ENCODE measurements at regions not wholly inside any gene's neighbourhood (a gene's known extent, or its start where the extent isn't known, plus 50 kb on each side); places are given as distances from the start of the nearest gene placed in this dataset.
"Not testable (repeated sequence)": the region's sequence is repeated elsewhere in the genome, so short reads cannot be mapped to it uniquely, and the experiment has no call there.

DNA sequence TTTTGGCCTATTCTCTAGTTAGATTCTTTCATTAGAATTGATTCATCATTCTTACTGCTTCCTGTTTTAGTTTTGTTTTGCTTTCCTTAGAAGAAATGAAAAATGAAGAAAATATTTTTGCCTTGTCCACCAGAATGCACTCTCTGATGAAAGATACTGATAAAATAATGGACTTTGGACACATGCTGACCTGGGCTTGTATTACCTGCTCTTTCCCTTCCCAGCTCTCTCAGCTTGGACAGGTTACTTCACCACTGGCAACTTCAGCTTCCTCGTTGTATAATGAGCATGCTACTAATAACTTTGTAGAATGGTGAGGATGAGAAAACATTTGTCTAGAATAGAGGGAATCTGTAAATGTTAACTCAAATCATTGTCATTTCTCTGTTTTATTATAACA is 1468.1 kb upstream of the WWC1 start:
- DNase-seq, result no peak

DNA sequence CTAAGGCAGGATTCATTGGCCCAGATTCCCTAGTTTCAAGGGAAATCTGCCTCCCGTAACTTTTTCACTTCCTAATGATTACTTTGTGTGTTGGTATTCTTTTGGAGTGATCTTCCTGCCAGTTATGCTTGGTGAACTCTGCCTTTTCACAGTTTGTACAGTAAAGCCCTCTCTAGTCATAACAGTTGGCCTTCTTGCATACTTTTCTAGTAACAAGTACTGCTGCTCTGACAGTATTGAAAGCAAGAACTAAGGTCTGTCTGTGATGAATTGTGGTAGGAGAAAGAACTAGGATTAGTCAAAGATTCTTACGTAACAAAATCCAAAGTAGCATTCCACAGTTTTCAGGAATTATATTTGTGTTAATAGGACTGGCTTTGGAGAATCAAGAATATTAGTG is 1457.2 kb upstream of the WWC1 start:
- DNase-seq, result no peak

DNA sequence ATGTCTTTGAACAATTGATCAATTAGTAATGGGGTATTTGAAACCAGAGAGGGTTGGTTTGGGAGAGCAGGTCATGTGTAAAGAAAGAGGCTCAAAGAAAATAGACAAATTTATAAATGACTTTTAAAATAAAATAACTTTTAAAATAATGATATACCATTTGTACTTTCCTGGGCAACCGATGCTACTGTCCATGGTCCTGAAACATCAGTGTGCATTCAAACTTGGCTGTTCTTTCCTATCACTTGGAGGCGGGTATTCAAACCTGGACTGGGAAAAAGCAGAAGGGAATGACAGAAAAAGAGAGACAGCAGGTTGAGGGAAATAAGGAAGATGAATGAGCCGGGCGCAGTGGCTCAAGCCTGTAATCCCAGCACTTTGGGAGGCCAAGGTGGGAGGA is 1446.4 kb upstream of the WWC1 start:
- DNase-seq, result peak; percentile 18

DNA sequence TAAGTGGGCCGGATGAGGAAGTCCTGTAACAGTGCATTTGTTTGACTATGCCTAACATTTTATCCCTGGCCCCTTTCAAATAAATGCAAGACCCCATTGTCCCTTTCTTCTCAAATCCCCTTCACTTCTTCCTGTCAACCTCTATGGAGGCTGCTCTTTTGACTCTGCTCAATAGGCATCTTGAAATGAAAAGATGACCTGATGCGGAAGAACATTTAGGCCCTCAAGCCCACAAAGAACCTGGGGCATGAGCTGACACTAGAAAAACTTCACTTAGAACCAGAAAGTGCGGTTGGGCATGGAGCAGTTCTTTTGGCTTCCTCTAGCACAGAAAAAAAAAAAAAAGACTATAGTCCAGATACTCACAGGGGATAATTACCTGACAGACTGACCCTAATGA is 1434.7 kb upstream of the WWC1 start:
- DNase-seq, result no peak

DNA sequence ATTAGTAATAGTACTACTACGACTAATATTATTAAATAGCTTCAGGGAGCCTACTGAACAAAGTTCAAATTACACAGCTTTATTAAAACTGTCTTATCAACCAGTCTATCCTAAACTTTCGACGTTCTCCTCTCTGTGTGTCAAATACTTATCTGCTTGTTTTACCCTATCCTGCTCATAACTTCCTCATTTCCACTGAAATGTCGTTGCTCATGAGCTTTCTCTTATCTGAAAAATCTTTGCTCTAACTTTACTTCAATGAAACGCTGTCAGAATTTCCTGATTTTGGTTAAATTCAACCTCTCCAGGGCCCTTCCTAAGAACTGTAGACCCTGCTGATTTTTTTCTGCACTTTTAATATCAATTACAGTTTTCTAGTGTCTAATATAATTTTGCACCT is 1431.0 kb upstream of the WWC1 start:
- no peak for DNase-seq

DNA sequence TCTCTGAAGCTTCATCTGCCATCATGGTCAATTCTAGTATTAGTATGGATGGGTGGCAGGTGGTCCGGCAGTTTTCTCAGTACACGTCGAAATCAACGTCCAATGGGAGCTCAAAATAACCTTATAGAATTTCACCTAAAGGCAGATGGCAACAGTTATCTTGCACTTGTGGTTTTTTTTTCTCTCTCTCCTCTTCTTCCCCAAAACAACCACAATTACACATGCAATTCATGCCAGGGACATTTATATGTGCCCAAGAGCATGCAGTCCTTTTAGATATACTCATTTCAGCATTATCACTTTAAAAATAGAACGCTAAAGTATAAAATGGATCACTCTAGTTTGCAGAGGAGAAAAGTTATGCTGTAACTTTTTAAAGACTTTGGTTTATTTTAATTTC is 1428.9 kb upstream of the WWC1 start:
- no peak for DNase-seq

DNA sequence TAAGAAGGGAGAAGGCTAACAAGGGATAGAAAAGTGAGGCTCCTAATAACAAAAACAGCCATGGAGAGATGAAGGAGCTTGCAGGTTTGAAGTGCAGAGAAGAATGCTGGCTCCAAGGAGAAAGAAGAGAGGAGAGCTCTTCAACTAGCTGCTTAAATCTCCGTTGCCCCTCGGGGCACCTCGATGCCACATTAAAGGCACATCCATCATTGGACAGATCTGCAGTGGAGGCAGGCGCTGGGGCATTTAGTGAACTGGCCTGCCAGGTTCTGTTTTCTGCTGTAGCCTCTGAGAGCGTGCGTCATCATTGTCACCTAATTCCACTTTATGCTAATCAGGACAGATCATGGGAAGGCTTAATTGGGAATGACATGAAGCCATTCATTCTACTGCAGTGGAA is 1426.2 kb upstream of the WWC1 start:
- no peak for DNase-seq

DNA sequence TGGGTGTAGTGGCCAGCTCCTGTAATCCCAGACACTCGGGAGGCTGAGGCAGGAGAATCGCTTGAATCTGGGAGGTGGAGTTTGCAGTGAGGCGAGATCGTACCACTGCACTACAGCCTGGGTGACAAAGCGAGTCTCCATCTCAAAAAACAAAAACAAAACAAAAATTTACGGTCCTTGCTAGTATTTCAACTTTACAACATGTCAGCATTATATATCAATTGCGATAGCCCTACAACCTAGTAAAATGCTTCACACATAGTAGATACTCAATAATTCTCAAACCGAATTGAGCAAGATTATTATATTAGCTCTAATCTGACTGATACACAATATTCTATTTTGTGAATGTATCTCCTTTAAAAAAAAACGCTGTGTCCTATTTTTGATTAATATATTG is 1411.0 kb upstream of the WWC1 start:
- DNase-seq, result no peak

DNA sequence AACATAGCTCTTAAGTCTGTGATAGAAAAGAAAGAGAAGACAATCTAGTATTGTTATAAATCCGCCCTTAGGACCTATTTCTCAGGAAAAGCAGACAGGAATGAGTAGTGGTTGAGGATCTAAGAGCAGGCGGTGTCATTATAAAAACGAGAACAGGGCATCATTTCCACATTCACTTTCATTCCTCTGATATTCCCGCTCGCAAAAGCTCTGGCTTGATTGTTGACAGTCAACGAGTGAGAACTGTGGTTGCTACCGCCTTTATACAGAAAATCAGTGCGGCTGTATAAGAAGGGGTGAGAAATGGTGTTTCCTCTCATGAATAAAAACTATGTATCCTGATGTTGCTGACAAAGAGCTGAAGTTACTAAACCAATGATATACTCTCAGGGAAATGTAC is 1409.6 kb upstream of the WWC1 start:
- DNase-seq, result no peak

DNA sequence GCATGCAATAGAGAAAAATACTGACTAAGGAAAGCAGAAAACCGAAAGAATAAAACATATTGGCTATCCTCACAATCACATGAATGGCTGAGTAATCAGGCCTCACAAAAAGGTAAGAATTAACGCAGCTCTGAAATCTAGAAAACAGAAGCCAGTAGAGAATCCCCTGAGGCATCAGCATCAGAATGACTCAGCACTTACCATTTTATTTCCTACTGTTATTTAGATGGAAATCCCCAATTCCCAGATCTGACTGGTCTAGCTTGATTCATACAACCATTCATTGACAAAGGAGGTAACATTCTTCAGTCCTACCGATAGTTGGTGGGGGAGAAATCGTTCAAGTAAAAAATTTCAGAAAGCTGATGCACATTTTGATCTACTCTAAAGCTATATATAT is 1408.4 kb upstream of the WWC1 start:
- no peak for DNase-seq

DNA sequence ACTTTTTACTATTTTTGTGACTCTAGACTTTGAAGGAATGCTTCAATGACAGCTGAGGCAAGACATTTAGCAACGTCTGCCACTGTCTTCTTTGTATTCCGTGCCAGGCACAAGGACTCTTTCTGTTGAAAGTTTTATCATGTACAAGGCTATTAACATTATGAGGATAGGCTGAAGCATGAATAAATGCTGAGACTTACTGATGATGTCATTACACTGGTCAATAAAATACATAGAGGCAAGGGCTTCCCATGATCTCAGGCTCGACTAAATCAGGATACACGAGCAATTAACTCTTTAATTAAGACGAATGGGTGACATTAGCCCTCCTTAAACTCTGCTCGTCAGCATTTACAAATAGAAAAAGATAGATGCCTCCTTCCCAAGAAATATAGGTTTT is 1393.3 kb upstream of the WWC1 start:
- DNase-seq, result no peak

DNA sequence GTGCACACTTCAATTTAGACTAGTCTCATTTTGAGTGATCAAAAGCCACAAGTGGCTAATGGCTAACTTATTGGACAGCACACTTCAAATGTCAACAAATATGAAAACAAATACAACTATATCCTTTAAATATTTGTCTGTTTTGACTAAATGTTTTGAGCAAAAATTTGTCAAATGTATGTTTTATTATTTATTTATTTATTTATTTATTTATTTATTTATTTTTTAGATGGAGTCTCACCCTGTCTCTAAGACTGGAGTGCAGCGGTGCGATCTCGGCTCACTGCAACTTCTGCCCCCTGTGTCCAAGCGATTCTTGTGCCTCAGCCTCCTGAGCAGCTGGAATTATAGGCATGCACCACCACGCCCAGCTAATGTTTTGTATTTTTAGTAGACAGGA is 1392.1 kb upstream of the WWC1 start:
- DNase-seq, result no peak

DNA sequence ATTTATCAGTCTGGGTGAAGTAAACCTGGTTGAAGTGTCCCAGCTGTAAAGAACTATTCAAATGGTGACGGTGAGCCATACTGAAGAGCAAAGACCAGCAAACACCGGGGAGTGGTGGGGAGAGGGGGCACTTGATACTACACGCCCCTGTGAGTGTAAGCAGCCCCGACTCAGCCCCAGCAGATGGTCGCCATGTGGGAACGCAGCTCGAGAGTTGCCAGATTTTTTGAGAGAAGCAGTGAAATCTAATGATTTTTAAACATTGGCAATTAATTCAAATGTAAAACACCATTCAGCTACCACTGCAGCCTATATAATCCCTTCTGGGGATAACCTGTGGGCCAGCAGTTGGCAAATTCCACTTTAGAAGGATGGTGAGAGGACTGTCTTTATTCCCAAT is 1386.9 kb upstream of the WWC1 start:
- DNase-seq, result no peak

DNA sequence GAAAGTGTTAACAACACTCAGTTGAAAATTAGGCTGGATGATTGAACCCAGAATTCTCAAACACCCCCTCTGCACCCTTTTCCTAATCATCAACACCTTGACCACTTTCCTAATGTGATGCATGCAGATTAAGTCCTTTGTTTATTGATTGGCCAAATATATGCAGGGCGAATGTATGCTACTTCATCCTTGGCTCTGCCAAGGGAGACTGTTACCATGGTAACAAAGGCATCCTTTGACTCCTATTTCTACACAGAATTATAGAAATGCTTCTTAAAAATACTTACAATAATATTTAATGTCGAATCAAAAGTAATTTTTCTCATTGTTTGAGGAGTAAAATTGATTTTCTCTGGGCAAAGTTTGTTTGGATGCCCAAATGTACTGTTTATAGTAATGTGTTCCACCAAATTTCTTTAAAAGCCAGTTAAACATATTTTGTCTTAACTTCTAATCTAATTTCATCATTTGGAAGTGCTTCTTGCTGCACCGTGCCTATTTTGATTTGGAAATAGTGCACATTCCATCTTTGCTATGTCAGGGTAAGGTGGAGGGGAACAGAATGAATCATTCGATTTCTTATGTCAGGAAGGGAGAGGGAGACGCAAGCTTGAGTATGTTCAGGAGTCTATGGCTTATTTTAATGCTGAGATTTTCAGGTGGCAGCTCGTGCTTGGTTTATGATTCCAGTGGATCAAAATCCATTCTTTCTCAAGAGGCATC is 1384.3 kb upstream of the WWC1 start:
- DNase-seq, result no peak

DNA sequence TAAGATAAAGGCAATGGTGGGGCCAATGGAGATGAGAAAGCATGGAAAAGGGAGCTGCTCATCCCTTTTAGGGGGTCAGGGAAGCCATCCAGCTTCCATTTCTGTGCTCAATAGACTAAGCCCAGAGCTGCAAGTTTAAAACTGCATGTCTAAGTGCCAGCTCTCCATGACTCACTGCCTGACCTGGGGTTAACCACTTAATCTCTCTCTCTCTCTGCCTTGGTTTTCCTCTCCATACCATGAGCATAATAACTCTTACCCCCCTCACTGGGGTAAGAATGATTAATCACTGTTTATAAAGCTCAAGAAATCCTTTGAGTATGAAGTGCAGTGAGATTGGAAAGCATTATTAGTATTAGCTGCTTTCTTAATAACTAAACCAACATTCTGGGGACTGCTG is 1382.4 kb upstream of the WWC1 start:
- DNase-seq, result no peak

DNA sequence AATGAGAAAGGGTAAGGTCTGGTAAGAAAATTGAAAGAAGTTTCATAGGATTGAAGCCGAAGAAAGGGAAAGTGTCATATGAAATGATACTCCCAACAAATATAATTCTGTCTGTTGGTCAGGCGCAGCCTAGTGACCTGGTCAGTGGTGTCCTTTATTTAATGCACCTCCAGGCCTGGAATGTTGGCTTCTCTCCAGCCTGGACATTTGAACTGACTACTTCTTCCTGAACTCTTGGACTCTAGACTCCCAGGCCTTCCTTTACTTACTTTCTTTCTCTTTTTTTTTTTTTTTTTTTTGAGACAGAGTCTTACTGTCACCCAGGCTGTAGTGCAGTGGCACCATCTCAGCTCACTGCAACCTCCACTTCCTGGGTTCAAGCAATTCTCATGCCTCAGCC is 1381.5 kb upstream of the WWC1 start:
- DNase-seq, result no peak

DNA sequence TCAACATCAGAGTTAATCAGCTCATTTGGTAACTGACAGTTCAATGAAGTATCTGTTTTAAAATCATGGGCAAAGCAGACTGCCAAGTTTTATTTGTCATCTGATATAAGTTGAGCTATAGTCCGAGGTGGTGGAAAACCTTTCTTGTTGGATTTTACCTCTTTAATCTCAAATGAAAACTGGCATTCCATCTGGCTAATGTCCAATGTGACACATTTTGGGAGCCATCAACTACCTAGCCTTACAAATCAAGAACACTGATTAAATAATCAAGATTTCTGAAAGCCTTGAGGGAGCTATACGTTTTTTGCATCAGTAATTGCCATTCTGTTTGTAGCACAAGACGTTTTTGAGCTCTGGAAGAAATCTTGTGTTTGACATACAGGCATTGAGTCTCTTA is 1380.5 kb upstream of the WWC1 start:
- DNase-seq, result no peak

DNA sequence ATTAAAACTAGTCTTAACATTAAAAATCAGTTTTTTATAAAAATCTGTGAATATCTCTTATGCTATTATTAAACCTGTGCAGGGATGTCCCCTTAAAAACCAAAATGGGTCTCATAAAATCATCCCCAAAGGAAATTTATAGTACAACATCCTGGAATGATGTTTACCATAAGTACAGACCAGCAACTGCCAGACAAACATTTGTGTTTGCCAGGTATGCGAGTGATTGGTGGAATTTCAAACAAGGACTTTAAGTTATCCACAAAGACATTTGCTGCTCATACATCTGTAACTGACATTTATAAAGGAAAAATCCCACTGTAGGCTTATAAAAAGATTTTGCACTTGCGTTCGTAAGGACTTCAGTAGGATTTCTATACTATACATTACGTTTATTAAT is 1375.4 kb upstream of the WWC1 start:
- DNase-seq, result no peak

DNA sequence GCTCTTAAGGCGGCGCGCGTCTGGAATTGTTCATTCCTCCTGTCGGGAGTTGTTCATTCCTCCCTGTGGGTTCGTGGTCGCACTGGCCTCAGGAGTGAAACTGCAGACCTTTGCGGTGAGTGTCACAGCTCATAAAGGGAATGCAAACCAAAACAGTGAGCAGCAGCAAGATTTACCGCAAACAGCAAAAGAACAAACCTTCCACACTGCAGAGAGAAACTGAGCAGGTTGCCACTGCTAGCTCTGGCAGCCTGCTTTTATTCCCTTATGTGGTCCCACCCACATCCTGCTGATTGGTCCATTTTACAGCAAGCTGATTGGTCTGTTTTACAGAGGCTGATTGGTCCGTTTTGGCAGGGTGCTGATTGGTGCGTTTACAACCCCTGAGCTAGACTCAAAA is 1365.3 kb upstream of the WWC1 start:
- DNase-seq, result no peak

DNA sequence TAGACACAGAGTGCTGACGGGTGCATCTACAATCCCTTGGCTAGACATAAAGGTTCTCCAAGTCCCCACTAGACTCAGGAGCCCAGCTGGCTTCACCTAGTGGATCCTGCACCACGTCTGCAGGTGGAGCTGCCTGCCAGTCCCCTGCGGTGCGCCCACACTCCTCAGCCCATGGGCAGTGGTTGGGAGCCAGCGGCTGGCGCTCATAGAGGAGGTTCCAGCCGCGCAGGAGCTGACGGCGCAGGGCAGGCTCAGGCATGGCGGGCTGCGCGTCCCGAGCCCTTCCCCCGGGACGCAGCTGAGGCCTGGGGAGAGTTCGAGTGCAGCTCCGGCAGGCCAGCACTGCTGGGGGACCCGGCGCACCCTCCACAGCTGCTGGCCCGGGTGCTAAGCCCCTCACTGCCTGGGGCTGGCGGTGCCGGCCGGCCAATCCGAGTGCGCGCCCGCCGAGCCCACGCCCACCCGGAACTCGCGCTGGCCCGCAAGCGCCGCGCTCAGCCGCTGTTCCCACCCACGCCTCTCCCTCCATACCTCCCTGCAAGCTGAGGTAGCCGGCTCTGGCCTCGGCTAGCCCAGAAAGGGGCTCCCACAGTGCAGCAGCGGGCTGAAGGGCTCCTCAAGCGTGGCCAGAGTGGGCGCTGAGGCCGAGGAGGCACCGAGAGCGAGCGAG is 1364.5 kb upstream of the WWC1 start:
- not testable (repeated sequence) for DNase-seq

DNA sequence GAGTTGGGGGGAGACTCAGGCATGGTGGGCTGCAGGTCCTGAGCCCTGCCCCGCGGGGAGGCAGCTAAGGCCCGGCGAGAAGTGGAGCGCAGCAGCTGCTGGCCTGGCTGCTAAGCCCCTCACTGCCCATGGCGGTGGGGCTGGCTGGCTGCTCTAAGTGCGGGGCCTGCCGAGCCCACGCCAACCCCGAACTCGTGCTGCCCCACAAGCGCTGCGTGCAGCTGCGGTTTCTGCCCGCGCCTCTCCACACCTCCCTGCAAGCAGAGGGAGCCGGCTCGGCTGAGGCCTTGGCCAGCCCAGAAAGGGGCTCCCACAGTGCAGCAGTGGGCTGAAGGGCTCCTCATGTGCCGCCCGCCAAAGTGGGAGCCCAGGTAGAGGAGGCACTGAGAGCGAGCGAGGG is 1355.1 kb upstream of the WWC1 start:
- DNase-seq, result no peak

DNA sequence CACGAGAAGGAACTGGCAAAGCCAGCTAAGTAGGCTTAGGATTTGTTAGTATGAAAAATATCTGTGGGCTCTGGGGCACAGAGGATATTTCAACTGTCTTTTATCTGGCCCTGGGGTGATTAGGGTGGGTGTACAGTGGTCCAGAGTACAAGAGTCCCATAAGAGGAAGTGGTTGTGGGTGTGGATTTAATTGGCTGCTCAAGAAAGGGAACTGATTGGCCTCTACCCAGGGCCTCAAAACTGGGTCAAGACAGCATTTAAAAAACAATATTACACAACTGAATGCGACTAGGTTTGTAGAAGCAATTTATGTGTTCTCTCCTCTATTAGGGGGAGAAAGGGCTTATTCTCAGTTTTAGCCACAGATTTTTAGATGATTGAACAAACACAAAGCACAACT is 1353.4 kb upstream of the WWC1 start:
- no peak for DNase-seq

DNA sequence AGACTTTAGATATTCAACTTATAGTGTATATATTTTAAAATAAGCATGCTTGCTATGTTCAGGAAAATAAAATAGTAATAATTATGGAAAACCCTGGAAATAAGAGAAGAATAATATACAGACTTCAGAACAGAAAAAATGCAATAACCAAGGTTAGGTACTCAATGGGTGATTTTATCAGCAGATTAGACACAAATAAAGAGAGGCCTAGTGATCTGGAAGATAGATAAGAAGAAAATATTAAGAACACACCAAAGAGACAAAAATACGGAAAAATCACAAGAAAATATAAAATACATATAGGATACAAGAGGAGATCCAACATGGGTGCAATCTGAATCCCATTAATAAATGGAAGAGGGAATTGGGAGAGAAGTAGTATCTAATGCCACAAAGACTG is 1348.5 kb upstream of the WWC1 start:
- no peak for DNase-seq

DNA sequence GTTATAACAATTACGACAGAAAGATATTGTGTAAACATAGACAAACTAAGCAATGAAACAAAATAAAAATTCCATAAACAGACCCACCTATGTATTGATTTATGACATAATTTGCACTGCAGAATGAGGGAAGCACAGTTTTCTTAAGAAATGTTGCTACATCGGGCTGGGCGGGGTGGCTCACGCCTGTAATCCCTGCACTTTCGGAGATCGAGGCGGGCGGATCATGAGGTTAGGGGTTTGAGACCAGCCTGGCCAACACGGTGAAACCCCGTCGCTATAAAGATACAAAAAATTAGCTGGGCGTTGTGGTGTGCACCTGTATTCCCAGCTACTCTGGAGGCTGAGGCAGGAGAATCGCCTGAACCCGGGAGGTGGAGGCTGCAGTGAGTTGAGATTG is 1344.4 kb upstream of the WWC1 start:
- DNase-seq, result no peak

DNA sequence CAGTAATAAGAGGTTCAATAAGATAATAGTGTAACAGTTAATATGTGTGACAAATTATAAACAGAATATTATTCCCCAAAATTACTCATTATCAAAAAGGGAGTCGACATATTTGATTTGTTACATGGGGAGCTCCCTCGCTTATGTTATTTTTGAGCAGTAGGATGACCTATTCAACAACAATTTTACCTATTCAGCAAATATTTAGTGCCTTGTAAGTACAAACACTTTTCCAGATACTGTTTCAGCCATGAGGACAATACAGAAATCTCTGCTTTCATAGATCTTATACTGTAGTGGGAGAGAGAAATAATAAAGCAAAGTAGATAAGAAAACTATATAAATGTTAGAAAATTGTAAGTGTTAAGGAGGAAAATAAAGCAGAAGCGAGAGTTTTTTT is 1342.8 kb upstream of the WWC1 start:
- no peak for DNase-seq
